NCI-H774 (cell line): ENCODE measurements at regions not wholly inside any gene's neighbourhood (a gene's known extent, or its start where the extent isn't known, plus 50 kb on each side); places are given as distances from the start of the nearest gene placed in this dataset.
"Not testable (repeated sequence)": the region's sequence is repeated elsewhere in the genome, so short reads cannot be mapped to it uniquely, and the experiment has no call there.

ENCODE experiments used
- DNase-seq: peaks from one replicate; lab custom pipeline; 2025; lab: John Stamatoyannopoulos, UW

- no peak for DNase-seq
Observed at GRCh38 chr2:58441643-58442042, 200.5 kb upstream of the FANCL start.

GRCh38 chr2:58436872-58437271 is 195.7 kb upstream of the FANCL start:
- no peak for DNase-seq

GRCh38 chr2:58435246-58435645 is 194.1 kb upstream of the FANCL start:
- DNase-seq: no peak

GRCh38 chr2:58434692-58435091 is 193.6 kb upstream of the FANCL start:
- no peak for DNase-seq

GRCh38 chr2:58432491-58433170 is 191.5 kb upstream of the FANCL start:
- DNase-seq: no peak

GRCh38 chr2:58429014-58429875 is 188.1 kb upstream of the FANCL start:
- no peak for DNase-seq

GRCh38 chr2:58428096-58429013 is 187.2 kb upstream of the FANCL start:
- peak; percentile 40 for DNase-seq

- DNase-seq: peak; percentile 26
Observed at GRCh38 chr2:58427572-58428095, 186.5 kb upstream of the FANCL start.

GRCh38 chr2:58425368-58425767 is 184.2 kb upstream of the FANCL start:
- DNase-seq: no peak

- DNase-seq: no peak
Observed at GRCh38 chr2:58419983-58420382, 178.9 kb upstream of the FANCL start.

GRCh38 chr2:58416696-58417095 is 175.6 kb upstream of the FANCL start:
- no peak for DNase-seq

GRCh38 chr2:58414506-58414905 is 173.4 kb upstream of the FANCL start:
- no peak for DNase-seq

- DNase-seq: no peak
Observed at GRCh38 chr2:58410549-58410948, 169.4 kb upstream of the FANCL start.

GRCh38 chr2:58407487-58407886 is 166.4 kb upstream of the FANCL start:
- no peak for DNase-seq

- DNase-seq: no peak
Observed at GRCh38 chr2:58405341-58405740, 164.2 kb upstream of the FANCL start.

GRCh38 chr2:58401936-58402335 is 160.8 kb upstream of the FANCL start:
- DNase-seq: no peak

GRCh38 chr2:58398406-58398805 is 157.3 kb upstream of the FANCL start:
- DNase-seq: no peak

GRCh38 chr2:58387701-58388100 is 146.6 kb upstream of the FANCL start:
- no peak for DNase-seq

- not testable (repeated sequence) for DNase-seq
Observed at GRCh38 chr2:58386904-58387303, 145.8 kb upstream of the FANCL start.

- DNase-seq: no peak
Observed at GRCh38 chr2:58378152-58378551, 137.0 kb upstream of the FANCL start.

GRCh38 chr2:58377181-58377580 is 136.1 kb upstream of the FANCL start:
- no peak for DNase-seq

GRCh38 chr2:58376592-58376991 is 135.5 kb upstream of the FANCL start:
- no peak for DNase-seq
